Neural progenitor cell (in vitro differentiated cells): ENCODE measurements at regions not wholly inside any gene's neighbourhood (a gene's known extent, or its start where the extent isn't known, plus 50 kb on each side); places are given as distances from the start of the nearest gene placed in this dataset.

Source experiments
- EZH2 ChIP-seq: fragments of 200-600 bp; sonication (generic); IDR thresholded peaks from 2 replicates; pipeline ENCODE4 v1.6.1; 2017; ENCODE audit warnings: antibody characterized with exemption, mild to moderate bottlenecking, moderate library complexity
- EZH2phosphoT487 ChIP-seq: fragments of 200-600 bp; sonication (generic); IDR thresholded peaks from 2 replicates; pipeline ENCODE4 v1.6.1; 2017; ENCODE audit warnings: antibody characterized with exemption
- TF ChIP-seq, protein P1 (sequence below): fragments of 200-600 bp; sonication (generic); IDR thresholded peaks from 2 replicates; pipeline ENCODE4 v1.5.1; 2017; ENCODE audit warnings: antibody characterized with exemption, mild to moderate bottlenecking

DNA sequence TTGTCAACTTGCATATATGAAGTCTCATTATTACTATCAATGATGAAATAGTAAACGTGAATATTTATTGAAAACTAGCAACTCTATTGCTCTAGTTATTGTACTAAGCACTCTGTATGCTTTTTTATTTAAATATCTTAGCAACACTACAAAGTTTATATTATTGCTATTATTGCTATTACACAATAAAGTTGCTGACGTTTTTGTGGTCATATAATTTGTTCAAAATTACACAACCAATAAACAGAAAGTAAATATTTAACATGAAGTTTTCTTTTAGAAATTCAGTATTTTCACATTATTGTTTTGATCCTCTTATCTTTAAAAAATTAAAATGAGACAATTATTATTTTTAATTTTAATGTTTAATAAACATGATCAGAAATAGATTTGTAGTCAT is 1521.1 kb upstream of the PCDH7 start:
- TF ChIP-seq, protein P1, sequence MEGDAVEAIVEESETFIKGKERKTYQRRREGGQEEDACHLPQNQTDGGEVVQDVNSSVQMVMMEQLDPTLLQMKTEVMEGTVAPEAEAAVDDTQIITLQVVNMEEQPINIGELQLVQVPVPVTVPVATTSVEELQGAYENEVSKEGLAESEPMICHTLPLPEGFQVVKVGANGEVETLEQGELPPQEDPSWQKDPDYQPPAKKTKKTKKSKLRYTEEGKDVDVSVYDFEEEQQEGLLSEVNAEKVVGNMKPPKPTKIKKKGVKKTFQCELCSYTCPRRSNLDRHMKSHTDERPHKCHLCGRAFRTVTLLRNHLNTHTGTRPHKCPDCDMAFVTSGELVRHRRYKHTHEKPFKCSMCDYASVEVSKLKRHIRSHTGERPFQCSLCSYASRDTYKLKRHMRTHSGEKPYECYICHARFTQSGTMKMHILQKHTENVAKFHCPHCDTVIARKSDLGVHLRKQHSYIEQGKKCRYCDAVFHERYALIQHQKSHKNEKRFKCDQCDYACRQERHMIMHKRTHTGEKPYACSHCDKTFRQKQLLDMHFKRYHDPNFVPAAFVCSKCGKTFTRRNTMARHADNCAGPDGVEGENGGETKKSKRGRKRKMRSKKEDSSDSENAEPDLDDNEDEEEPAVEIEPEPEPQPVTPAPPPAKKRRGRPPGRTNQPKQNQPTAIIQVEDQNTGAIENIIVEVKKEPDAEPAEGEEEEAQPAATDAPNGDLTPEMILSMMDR = no peak
- TF ChIP-seq EZH2 (no peak), EZH2phosphoT487 (no peak)
